ENCODE measurements at regions not wholly inside any gene's neighbourhood (a gene's known extent, or its start where the extent isn't known, plus 50 kb on each side); places are given as distances from the start of the nearest gene placed in this dataset.

GRCh38 chr10:42421812-42422211 is 216.6 kb downstream of the ZNF33B start (continued):
- TF ChIP-seq MGA (IDR thresholded peaks at IDR 0.05) = no peak
- TF ChIP-seq ELF2 (CRISPR knock-in tag; IDR thresholded peaks at IDR 0.05) = no peak
- no peak for TF ChIP-seq HOXB6 (CRISPR knock-in tag; IDR thresholded peaks at IDR 0.05; ENCODE audit: borderline replicate concordance)
- TF ChIP-seq FOSL1 (tag; conservative IDR thresholded peaks at IDR 0.05) = no peak

Data from K562 (cell line).